SJCRH30 (cell line): ENCODE measurements at regions not wholly inside any gene's neighbourhood (a gene's known extent, or its start where the extent isn't known, plus 50 kb on each side); places are given as distances from the start of the nearest gene placed in this dataset.

Experiments used
- DNase-seq, 2 experiments: peaks; one replicate each; pipeline ENCODE4 v3.0.0-alpha.2; 2015 to 2020
- H3K27ac ChIP-seq: fragments of 250-450 bp; sonication (Bioruptor Pico); 2 replicates; pipeline ENCODE4 v1.5.1; 2020; ENCODE audit warnings: mild to moderate bottlenecking, moderate library complexity
- H3K27me3 ChIP-seq: fragments of 250-450 bp; sonication (Bioruptor Pico); 2 replicates; pipeline ENCODE4 v1.5.1; 2020; ENCODE audit warnings: mild to moderate bottlenecking, moderate library complexity
- H3K36me3 ChIP-seq: fragments of 250-450 bp; sonication (Bioruptor Pico); 2 replicates; pipeline ENCODE4 v1.5.1; 2020; ENCODE audit warnings: mild to moderate bottlenecking, moderate library complexity
- H3K4me1 ChIP-seq: fragments of 250-450 bp; sonication (Bioruptor Pico); 2 replicates; pipeline ENCODE4 v1.5.1; 2020; ENCODE audit warnings: mild to moderate bottlenecking, moderate library complexity
- H3K4me3 ChIP-seq: fragments of 250-450 bp; sonication (Bioruptor Pico); 2 replicates; pipeline ENCODE4 v1.5.1; 2020; ENCODE audit warnings: mild to moderate bottlenecking, moderate library complexity
- H3K9me3 ChIP-seq: fragments of 250-450 bp; sonication (Bioruptor Pico); replicated peaks from 2 replicates; pipeline ENCODE4 v1.5.1; 2020; ENCODE audit warnings: mild to moderate bottlenecking, moderate library complexity

DNA sequence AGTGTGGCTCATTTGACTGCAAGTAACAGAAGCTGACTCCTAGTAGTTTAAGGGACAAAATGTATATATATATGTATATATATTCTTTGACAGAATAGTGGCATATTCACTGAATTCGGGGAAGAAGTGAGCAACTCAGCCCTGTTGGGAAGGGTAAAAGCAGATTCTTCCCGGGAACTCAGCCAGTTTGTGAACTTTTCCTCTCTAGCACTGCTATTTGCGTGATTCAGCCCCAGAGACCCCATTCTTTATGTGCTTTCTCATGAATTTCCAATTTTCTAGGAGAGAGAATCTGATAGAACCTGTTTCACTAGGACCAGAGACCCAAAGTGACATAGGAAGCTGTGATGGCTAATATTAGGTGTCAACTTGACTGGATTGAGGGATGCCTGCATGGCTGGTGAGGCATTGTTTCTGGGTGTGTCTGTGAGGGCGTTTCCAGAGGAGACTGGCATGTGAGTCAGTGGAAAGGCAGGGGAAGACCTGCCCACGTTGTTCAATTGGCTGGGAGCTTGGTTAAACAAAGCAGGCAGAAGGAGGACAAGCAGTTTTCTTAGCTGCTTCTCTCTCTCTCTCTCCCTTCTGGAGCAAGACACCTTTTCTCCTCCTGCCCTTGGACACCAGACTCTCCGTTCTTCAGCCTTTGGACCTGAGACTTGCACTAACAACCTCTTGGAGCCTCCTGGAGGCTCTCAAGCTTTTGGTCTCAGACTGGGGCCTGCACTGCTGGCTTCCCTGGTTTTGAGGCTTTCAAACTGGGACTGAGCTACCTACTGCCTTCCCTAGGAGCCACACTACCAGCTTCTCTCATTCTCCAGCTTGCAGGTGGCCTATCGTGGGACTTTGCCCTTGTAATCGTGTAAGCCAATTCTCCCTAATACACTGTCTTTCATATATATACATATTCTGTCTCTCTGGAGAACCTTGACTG lies 93.4 kb upstream of the KCNK1 start:
- DNase-seq = no peak

DNA sequence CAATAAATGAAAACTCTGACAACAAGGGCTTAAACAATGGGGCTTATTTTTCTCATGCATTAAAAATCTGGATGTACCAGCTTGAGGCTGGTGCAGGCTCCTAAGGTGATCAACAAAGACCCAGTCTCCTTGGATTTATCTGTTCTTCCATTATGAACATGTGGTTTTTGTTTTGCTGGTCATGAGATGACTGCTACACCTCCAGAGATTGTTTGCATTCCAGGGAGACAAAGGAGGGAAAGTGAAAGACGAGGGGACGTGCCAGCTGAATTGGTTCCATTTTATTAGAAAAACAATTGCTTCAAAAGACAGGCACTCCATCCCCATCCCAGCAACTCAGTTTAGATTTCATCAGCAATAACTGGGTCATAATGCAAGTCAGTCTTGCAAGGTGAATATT lies 90.9 kb upstream of the KCNK1 start:
- Histone ChIP-seq H3K4me1 (no peaks in the 10 kb centered on the region), H3K4me3 (no peak overlapping the region), H3K36me3 (no peaks in the 10 kb centered on the region), H3K9me3 (no peaks in the 10 kb centered on the region), H3K27ac (no peak overlapping the region), H3K27me3 (no peaks in the 10 kb centered on the region)
- DNase-seq = no peak

More for the DNA sequence above, 93.4 kb upstream of the KCNK1 start:
- H3K9me3 ChIP-seq = no peaks in the 10 kb centered on the region
- no peaks in the 10 kb centered on the region for H3K4me1 ChIP-seq
- H3K27me3 ChIP-seq = no peaks in the 10 kb centered on the region
- H3K36me3 ChIP-seq = no peaks in the 10 kb centered on the region
- H3K4me3 ChIP-seq = no peak overlapping the region
- H3K27ac ChIP-seq = no peak overlapping the region

DNA sequence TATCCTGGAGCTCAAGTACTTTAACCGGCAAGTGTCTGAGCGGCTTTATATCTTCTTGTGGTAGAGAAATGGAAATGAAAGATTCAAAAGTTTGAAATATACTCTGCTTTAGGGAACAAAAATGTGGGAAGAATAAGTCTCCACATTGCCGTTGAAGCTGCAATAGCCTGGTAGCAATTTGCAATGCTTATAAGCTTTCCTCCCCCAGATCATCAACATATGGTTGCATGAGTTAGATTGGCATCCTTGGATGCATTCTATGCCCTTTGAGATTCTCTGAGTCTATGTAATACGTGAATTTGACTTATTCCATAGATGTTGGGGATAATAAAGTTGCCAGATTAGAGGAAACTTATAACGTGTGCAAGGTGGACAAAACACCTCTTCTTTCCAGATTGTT lies 86.1 kb upstream of the KCNK1 start:
- H3K36me3 ChIP-seq = no peaks in the 10 kb centered on the region
- H3K9me3 ChIP-seq = no peaks in the 10 kb centered on the region
- no peaks in the 10 kb centered on the region for H3K4me1 ChIP-seq
- H3K27ac ChIP-seq = no peak overlapping the region
- no peaks in the 10 kb centered on the region for H3K27me3 ChIP-seq
- no peak for DNase-seq
- H3K4me3 ChIP-seq = no peak overlapping the region

DNA sequence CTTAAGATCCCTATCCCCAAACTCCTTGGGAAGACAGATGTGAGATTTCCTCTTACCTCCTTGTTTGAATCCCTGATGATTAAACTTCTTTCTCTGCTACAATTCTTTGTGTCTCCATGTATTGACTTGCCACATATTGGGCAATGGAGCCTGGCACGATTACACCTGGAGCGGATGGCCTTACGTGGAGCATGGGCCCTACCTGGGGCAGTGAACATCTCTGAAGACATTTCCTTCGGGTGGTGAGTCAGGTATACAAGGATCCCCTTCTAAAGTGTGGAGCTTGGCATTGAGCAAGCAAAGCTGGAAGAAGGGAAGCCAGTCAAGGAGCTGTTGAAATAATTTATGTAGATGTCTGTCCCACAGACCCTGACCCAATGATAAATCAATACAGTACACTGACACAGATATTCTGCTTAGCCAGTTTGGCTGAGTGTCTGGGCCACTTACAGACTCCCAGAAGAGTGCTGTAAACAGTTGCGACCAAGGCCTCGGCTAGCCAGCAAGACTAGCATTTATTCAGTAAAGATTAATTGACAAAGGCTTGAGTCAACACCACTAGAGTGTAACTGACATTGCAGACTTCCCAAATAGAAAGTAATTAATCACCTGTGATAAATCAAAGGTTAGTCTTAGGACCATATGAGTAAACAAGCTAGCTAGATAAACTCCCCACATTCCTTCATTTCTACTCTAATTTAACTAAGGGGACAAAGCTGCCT lies 83.1 kb upstream of the KCNK1 start:
- H3K27me3 ChIP-seq = no peaks in the 10 kb centered on the region
- H3K9me3 ChIP-seq = no peaks in the 10 kb centered on the region
- H3K4me3 ChIP-seq = no peak overlapping the region
- no peak for DNase-seq
- H3K4me1 ChIP-seq = no peaks in the 10 kb centered on the region
- H3K27ac ChIP-seq = no peak overlapping the region
- no peaks in the 10 kb centered on the region for H3K36me3 ChIP-seq

DNA sequence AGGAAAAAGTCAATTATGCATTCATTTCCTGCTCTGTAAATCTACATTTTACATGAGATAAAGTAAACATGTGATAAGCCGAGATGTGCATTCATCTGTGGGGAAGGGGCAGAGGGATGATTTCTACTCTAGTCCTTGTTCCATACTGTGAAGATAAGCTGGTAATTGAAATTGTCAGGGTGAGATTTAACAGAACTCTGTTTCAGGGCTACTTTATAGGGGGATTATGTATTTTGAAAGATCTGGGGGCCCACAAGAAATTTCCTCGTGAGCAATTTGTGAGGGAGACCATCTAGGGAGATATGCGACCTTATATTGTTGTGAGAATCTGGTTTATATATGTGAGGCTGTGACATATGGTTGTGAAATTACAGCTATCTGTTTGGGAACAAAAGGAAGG lies 73.1 kb upstream of the KCNK1 start:
- Histone ChIP-seq H3K36me3 (no peaks in the 10 kb centered on the region), H3K27me3 (no peaks in the 10 kb centered on the region), H3K4me3 (no peak overlapping the region), H3K9me3 (no peaks in the 10 kb centered on the region; the same call in 1 of the 2 replicates), H3K4me1 (no peaks in the 10 kb centered on the region), H3K27ac (no peak overlapping the region)
- no peak for DNase-seq

DNA sequence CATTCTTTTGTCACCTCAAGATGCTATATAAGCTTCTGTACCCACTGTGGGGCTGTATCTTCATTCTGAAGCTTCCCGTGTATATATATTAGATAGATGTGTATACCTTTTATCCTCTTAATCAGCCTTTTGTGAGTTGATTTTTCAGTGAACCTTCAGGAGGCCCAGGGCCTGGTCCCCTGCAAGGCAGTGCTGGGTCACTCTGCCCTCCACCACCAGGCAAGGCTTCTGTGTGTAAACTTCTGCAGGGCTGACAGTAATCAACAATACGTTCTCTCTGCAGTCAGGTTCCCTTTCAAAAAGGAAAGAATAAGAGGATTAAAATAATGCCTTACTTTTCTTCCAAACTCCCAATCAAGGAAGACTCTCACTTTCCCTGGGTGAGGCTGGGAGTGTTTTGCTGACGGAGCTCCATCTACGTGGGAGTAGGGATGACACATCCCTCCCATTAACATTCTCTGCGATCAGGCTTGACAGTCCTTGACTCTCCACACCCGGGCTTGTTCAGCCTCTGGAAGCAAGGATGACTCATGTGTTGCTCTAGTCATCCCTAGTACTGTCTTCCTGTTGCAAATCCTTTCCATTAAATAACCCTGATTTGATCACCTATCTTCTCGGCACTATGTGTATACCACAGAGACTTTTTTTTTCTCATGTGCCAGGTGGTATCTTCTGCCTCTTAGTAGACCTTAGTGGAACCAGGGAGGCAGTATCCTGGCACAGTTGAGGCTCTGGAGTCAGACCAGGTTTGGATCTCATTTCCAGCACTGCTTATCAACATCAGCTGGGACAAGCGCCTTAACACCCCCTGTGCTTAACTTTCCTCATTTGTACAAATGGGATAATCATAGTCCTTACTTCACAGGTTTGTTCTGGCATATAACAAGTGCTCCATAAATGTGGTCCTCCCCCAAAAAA lies 70.3 kb upstream of the KCNK1 start:
- H3K36me3 ChIP-seq = no peaks in the 10 kb centered on the region
- no peak for DNase-seq
- no peaks in the 10 kb centered on the region; the same call in 1 of the 2 replicates for H3K9me3 ChIP-seq
- H3K4me1 ChIP-seq = no peaks in the 10 kb centered on the region; the same call in 1 of the 2 replicates
- H3K27me3 ChIP-seq = no peaks in the 10 kb centered on the region
- no peak overlapping the region for H3K4me3 ChIP-seq
- no peak overlapping the region for H3K27ac ChIP-seq

DNA sequence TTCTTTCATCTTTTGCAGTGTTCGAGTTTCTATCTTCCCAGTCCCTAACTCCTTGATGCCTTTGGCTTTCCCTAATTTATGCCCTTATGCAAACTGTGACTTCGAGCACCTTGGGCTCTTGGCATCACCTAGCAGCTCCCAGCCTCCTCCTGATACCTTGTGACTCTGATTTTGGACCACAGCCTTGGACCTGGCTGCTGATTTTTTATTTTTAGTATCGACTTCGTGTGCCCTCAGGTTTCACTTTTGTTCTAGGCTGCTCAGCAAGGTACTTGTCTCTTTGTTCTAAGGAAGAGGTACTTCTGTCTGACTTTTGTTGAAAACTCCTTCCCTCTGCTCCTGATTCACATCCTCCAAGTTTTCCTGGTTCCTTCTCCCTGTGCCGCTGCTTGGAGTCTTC lies 69.6 kb upstream of the KCNK1 start:
- Histone ChIP-seq H3K9me3 (no peaks in the 10 kb centered on the region; the same call in 1 of the 2 replicates), H3K36me3 (no peaks in the 10 kb centered on the region), H3K4me1 (peaks cover 4% of the 10 kb centered on the region), H3K4me3 (no peak overlapping the region), H3K27me3 (no peaks in the 10 kb centered on the region), H3K27ac (no peak overlapping the region)
- DNase-seq = no peak

DNA sequence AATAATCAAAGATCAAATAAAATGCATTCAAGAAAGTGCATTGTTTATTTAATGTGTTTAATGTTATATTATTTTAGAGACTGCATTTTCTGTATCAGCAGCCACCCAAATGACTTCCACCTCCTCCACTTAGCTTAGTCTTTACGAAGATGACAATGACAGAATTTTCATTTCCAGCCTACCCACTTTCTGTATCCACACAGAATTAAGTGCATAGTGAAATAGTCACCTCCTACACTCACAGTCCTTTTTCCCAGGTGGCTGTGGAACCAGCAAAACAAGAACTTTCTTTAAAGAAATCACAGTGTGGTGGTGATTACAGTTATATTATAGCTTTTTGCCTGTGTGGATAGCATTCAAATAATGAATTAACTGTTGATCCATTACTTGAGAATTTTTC lies 66.2 kb upstream of the KCNK1 start:
- Histone ChIP-seq H3K27me3 (no peaks in the 10 kb centered on the region), H3K9me3 (no peaks in the 10 kb centered on the region), H3K4me3 (no peak overlapping the region), H3K27ac (no peak overlapping the region), H3K4me1 (peaks cover 5% of the 10 kb centered on the region), H3K36me3 (no peaks in the 10 kb centered on the region)
- no peak for DNase-seq

DNA sequence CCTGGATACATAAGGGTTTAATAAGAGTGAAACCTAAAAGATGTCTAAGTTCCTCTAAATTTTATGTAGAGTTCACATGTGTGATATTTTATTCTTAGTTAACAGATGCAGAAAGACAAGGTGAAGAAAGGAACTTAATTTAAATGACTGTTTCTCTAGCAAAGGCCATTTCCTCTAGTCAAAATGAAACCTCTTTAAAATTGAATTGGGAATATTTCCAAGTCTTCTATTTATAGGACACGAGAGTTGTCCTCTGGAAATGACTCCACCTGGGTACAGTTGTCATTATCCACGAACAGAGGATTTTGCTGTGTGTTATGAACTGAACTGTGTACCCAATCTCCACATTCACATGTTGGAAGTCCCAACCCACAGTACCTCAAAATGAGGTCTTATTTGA lies 64.5 kb upstream of the KCNK1 start:
- Histone ChIP-seq H3K27me3 (no peaks in the 10 kb centered on the region), H3K27ac (no peak overlapping the region), H3K36me3 (no peaks in the 10 kb centered on the region), H3K4me1 (peaks cover 5% of the 10 kb centered on the region), H3K4me3 (no peak overlapping the region), H3K9me3 (no peaks in the 10 kb centered on the region)
- DNase-seq = no peak

DNA sequence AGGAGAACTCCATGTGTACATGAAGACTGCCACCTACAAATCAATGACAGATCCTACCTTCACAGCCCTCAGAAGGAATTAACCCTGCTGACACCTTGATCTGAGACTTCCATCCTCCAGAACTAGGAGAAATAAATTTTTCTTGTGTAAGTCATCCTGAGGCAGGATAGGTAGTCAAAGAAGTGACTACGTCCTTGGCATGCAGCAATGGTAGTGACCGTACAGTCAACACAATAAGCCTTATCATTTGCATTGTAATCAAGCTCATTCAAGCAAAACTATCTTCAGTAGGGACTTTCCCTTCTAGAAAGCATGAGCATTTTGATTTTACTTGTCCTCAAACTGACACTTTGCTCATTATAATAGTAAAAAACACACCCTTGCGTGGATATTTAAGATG lies 64.0 kb upstream of the KCNK1 start:
- no peak overlapping the region for H3K27ac ChIP-seq
- H3K4me3 ChIP-seq = no peak overlapping the region
- no peak for DNase-seq
- no peaks in the 10 kb centered on the region for H3K27me3 ChIP-seq
- H3K4me1 ChIP-seq = peaks cover 5% of the 10 kb centered on the region
- no peaks in the 10 kb centered on the region for H3K9me3 ChIP-seq
- no peaks in the 10 kb centered on the region for H3K36me3 ChIP-seq

DNA sequence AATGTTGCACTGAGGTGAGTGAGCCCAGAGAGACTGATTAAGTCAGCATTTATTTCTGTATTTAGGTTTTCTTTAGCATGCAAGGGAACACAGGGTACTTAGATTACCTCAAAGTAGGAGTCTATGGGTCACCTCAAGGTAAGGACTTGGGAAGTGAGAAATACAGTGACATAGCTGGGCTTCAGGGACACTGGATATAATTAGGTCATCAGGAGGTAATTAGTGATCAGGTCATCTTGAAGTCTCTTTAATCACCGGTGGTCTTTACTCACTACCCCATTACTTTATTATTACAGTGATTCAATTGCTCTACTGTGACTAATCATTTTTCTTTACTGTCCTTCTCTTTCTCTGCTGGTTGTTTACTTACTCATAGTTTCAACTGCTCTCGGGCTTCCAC lies 59.9 kb upstream of the KCNK1 start:
- Histone ChIP-seq H3K9me3 (no peaks in the 10 kb centered on the region), H3K27me3 (no peaks in the 10 kb centered on the region), H3K27ac (no peak overlapping the region), H3K4me3 (no peak overlapping the region), H3K36me3 (no peaks in the 10 kb centered on the region), H3K4me1 (peaks cover 3% of the 10 kb centered on the region; the same call in 1 of the 2 replicates)
- no peak for DNase-seq

DNA sequence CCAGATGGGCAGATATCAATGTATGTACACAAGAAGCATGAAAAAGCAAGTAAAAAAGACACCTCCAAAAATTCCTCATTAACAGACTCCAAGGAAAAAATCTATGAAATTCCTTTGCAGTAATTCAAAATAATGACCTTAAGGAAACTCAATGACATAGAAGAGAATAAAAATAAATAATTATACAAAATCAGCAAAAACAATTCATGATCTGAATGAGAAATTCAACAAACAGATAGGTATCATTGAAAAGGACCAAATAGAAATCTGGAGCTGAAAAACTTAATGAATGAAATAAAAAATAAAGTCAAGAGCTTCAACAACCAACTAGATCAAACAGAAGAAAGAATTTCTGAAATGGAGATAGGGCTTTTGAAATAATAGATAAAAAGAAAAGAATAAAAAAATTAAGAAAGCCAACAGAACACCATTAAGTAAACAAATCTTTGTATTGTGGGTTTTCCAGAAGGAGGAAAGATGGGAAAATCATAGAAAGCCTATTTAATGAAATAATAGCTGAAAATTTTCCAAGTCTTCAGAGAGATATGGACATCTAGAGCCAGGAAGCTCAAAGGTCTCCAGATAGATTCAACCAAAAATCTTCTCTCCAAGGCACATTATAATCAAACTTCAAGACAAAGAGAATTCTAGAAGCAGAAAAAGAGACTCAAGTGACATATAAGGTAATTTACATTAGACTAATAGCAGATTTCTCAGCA lies 52.0 kb upstream of the KCNK1 start:
- Histone ChIP-seq H3K27ac (no peak overlapping the region), H3K4me3 (no peak overlapping the region), H3K4me1 (no peaks in the 10 kb centered on the region), H3K36me3 (no peaks in the 10 kb centered on the region), H3K27me3 (no peaks in the 10 kb centered on the region), H3K9me3 (no peaks in the 10 kb centered on the region)
- no peak for DNase-seq
